Hindlimb muscle (tissue), 1 donor: ENCODE measurements at regions not wholly inside any gene's neighbourhood (a gene's known extent, or its start where the extent isn't known, plus 50 kb on each side); places are given as distances from the start of the nearest gene placed in this dataset.

Source experiments
- DNase-seq: peaks from one replicate; pipeline ENCODE4 v3.0.0-alpha.2; 2013

DNA sequence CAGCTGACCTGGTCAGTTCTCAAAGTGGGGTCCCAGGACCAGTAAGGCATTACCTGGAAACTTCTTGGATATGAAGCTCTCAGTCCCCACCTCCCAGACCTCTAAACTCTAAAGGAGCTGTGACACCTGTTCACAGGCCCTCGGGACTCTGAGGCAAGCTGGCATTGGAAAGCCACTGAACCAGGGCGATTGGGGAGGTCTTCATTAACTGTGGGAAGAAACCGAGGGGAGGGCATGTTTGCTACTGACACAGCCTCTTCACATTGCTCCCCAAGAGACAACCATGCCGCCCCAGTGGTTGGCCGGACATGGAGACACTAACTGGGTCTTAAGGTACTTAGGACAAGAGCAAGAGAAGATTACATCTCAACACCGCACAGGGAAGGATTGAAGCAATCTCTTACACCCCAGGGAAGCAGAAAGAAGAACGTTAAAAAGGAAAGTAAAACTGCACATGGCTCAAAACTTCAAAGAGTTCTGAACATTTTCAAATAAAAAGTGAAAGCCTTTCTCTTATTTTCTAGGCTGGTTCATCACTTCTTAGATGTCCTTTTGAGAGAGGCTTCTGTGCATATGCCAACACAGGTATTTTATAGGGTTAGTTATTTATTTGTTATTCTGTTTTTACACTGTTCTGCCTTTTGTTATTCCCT is 210.0 kb upstream of the CST7 start:
- no peak for DNase-seq

GRCh38 chr20:24739746-24740145 is 209.3 kb upstream of the CST7 start:
- DNase-seq: no peak

DNA sequence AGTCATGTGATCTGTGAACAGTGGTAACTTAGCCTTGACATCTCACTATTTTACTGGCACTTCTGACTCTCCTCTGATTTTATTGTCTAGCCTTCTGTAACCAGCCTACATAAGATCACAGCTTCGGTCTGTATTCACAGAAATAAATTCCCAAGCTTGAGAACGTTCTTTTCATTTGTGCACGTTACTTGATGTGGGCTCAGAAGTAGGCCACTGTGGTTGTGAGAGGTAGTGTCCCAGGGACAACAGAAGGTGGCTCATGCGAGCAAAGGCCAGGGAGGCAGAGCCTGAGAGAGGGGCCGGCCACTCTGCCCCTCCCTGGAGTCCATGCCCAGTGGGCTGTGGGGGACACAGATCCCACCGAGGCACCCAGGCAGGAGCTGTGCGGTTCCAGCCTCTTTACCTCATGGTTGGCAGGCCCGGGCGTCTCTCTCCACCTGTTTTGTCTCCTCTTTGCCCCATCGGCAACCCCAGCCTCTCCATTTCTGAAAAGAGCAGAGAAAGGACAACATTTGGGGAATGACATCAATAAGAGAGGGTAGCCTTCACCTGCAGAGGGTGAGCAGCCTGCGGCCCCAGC is 207.5 kb upstream of the CST7 start:
- DNase-seq: no peak

GRCh38 chr20:24742436-24742835 is 206.6 kb upstream of the CST7 start:
- no peak for DNase-seq

DNA sequence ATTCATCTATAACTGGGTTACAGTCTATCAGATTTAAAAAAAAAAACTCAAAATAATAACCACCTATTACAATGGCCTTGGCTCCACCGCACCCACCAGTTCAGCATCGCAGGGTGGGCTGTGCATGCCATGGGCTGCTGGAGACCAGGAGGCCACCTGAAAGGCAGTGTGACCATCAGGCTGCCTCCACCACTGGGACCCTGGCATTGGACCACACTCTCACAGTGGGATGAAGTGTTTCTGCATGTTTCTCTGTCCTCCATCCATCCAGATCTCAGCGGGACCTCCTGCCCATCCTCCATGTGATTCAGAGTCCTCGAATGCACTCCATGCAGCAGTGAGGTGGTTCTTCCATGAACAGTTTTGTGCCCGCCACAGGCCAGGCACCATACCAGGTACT is 206.1 kb upstream of the CST7 start:
- DNase-seq: no peak

- no peak for DNase-seq
Measured at GRCh38 chr20:24743641-24744040, 205.4 kb upstream of the CST7 start.

DNA sequence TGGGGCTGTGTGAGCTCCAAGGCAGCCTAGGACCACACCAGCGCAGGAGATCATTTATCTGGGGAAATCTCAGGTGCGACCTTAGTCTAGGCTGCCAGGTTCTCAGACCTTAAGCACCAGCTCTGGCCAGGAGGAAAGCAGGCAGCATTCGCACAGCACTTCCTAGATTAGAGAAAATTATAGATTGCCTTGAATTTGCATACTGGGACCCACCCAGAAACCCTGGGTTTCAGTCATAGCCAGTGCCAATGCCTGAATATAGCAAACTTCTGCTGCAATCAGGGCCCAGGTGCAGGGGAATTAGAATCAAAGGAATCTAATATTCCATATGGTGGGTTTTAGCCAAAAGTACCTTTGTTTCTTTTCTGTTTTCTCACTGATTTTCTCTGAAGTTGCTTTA is 204.3 kb upstream of the CST7 start:
- no peak for DNase-seq

DNA sequence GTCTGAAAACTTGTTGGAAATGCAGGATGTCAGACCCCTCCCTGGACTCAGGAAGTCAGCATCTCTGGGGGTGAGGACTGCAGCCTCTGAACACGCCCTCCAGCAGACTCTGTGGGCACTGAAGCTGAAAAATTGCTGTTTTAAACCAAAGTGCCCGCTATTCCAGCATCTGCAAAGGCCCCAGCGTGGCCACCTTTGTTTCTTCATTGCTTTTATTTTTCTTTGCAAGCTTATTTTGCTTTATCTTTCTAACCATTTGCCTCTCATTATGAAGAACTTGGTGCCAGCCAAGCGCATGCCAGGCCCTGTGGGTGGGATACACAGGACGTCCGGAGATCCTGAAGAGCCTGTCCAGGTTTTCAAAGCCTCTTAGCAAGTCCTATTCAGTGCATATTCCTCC is 203.9 kb upstream of the CST7 start:
- no peak for DNase-seq

DNA sequence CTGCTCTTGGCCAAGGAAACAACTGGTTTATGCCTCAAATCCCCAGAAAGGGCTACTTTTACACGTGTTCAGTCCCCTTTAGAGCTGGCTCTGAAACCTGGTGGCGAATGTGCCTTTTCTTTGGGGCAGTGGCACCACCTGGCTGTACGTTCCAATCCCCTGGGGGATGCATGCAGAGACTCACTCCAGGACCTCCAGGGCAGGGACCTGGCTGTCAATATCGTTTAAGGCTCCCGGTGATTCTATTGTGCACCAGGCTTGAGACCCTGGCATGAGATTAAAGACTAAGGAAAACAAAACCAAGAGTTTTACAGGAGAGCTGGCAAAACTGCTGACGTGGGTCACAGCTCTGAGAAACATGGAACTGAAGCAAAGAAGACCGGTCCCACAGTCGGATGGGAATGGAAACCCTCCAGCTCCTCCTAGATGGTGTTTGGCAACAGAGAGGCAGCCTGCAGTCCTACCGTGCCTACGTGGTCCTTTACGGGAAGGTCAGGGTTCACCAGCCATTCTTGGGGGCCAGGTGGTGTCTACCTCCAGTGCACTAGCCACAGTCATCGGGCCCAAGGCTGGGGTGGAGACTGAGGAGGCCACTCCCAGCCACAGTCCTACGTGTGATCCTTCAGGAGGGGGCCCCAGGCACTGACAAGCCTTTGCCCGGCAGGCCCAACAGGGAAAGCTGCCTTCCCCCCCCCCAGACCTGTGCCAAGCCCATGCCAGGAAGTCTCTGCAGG is 203.3 kb upstream of the CST7 start:
- DNase-seq: no peak

DNA sequence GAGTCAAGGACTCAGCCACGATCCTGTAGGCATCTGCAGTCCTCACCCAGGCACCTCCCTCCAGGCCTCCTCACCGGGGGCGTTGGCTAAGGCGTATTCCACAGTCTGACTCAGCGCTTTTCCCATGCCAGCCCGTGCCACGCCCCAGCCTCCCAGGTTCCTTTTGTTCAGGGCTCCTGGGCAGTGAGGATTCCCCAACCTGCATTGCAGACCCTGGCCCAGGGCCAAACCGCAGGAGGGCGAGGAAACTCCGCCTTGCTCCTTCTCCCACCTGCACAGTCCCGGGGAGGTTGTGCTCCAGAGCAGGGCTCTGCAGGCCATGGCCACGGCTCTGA is 202.8 kb upstream of the CST7 start:
- DNase-seq: no peak

GRCh38 chr20:24747010-24747712 is 201.9 kb upstream of the CST7 start:
- DNase-seq: no peak

- DNase-seq: no peak
Measured at GRCh38 chr20:24747881-24748595, 201.0 kb upstream of the CST7 start.

DNA sequence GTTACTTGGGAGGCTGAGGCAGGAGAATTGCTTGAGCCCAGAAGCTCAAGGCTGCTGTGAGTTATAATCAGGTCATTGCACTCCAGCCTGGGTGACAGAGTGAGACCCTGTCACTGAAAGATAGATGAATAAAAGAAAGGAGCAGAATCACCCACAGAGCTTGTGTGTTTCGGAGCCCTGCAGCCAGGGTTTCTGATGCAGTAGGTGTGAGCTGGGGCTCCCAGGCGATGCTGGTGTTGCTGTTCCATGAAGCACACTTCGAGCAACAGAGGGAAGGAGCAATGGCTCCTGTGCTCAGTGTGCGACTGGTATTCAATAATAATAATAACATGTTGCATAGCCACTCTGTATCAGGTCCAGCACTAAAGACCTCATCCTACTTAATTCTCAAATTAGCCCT is 197.5 kb upstream of the CST7 start:
- DNase-seq: no peak

- no peak for DNase-seq
Measured at GRCh38 chr20:24752612-24753011, 196.5 kb upstream of the CST7 start.

DNA sequence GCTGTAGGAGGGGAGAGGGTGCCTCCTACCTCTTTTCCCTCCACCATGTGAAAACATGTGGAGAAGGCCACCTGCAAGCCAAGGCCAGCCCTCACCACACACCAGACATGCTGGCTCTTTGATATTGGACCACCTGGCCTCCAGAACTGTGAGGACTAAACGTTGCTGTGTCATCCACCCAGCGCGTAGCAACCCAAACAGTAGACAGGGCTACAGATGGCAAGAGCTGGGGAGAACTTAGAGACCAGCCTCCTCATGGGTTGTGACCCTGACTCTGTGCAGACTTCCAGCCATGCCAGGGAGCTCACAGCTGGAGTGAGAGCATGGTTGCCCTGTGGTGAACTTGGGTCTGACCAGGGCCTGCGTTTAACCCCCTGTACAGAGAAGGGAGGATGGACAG is 195.9 kb upstream of the CST7 start:
- no peak for DNase-seq

DNA sequence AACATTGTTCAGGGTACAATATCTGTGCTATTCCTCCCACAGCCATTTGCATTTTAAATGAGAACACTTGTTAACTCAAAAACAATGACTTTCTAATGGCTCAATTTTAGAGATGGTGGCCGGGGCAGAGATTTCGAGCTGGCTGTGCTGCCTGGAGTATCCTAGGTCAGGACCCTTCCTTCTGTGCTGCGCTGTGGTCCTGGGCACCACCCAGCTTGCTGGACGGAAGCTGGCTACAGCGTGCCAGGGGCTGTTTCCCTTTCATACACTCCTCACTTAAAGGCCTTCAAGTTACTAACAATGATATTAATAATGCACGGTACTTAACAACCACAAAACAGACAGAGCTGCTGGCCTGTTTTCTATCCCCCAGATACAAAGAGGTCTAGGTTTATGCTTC is 194.4 kb upstream of the CST7 start:
- no peak for DNase-seq

DNA sequence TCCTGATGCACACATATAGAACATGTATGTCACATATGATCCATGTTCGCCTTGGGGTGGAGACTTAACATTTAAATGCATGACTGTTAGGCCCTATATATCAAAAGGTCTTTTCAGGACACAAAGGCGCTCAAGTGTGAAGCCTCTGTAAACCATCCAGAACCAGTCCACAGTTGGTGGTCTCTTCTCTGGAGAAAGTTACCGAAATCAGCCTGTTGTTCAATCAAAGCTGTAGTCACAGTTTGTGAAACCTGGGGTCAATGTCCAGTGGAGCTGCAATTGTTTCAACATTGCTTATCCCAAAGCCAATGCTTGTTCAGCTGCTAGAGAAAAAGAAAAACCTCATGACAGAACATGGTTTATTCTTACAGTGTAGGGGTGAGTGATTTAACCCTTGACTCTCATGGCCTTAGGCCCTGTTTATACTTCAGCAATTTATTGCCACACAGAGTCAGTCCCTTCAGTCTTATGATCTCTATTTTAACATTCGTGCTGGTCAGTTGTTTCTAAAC is 193.6 kb upstream of the CST7 start:
- DNase-seq: no peak

- no peak for DNase-seq
Measured at GRCh38 chr20:24756292-24757025, 192.6 kb upstream of the CST7 start.

DNA sequence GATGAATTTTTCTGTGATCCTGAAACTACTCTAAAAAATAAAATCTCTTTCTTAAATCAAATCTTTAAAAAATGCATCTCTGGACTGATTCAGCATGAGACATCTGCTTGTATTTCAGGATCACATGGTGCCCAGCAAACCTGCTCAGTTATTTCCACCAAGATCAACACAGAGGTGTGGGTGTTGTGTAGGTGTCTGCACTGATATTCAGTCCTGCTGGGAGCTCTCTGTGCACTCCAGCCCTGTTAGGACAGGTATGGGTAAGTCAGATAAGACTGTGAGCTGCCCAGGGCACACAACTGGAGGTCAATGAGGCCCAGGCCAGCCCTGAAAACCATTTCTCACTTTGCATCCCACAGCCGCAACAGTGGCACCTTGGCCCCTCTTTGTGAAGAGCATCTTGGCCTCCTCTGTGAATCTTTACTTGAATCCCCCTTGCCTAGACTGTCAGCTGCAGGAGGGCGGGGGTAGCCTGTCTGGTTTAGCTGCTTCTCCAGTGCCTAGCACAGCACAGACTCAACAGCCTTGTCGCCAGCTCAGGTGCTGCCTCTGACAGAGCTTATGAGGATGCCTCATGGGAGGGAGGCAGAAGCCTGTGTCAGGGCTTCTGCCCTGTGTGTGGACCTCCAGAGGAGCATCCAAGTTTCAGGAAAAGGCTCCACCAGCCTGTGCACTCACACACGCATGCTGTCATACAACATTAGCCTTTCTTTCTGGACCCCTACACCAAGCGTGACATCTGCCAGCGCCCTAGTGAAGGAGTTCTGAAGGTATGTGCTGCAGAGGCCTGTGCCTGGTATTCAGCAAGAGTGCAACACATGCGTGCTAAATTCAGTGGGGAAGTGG is 187.6 kb upstream of the CST7 start:
- DNase-seq: no peak

- no peak for DNase-seq
Measured at GRCh38 chr20:24762371-24762770, 186.7 kb upstream of the CST7 start.

DNA sequence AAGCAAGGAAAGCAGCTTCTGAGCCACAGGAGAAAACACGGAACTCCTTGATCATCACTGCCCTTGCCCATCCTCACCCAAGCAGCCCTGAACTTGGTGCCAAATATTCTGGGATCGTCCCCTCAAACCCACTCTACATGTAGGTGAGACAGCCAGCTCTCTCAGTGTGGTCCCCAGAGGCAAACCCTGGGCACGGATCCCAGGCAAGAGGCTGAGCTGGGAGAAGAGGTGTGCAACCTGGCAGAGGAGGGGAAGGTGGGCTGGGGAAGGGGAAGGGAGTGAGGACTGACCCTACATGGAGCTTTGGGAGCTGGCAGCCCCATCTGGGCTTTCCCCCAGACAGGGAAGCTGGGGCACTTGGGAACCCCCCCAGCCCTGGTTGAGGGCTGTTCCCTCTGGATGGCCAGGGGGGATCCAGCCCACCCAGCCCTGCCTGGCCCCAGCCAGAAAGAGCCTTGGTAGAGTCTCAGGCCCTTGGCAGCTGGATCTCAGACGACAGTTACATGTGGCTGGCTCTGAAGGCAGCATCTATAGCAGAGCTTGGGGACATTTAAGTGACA is 186.2 kb upstream of the CST7 start:
- DNase-seq: no peak
